ENCODE measurements at regions not wholly inside any gene's neighbourhood (a gene's known extent, or its start where the extent isn't known, plus 50 kb on each side); places are given as distances from the start of the nearest gene placed in this dataset.

- TF ChIP-seq ARID4B (CRISPR knock-in tag; IDR thresholded peaks at IDR 0.05) (peak; percentile 89), ZBTB11 (CRISPR knock-in tag; IDR thresholded peaks at IDR 0.05) (peak in 1 of 3 experiments; percentile 96; a peak in 3 of 6 replicates), BCLAF1 (IDR thresholded peaks at IDR 0.05; ENCODE audit: borderline replicate concordance in 1 of 2, control insufficient read depth in 1 of 2, low read depth in 2 of 2, low read length in 1 of 2) (peak in 1 of 2 experiments; percentile 87; a peak in 1 of 4 replicates), ZNF239 (CRISPR knock-in tag; IDR thresholded peaks at IDR 0.05) (peak; percentile 51; the same call in 1 of the 2 replicates), CBX8 (IDR thresholded peaks at IDR 0.05; ENCODE audit: borderline replicate concordance, extremely low read depth, low read depth, low read length, poor library complexity, severe bottlenecking) (no peak), COPS2 (conservative IDR thresholded peaks at IDR 0.05) (no peak), SMAD1 (IDR thresholded peaks at IDR 0.05; ENCODE audit: low read depth, low read length, partially characterized antibody) (peak; percentile 86), ZKSCAN1 (IDR thresholded peaks at IDR 0.05; ENCODE audit: low read depth, low read length) (peak; percentile 82), ZNF184 (CRISPR knock-in tag; IDR thresholded peaks at IDR 0.05) (no peak), ARID3A (IDR thresholded peaks at IDR 0.05; ENCODE audit: borderline replicate concordance, low read depth, low read length) (peak; percentile 88), OTX1 (CRISPR knock-in tag; IDR thresholded peaks at IDR 0.05) (no peak), ZNF431 (CRISPR knock-in tag; IDR thresholded peaks at IDR 0.05) (no peak)
Observed at GRCh38 chr11:62025487-62026105, 58.2 kb upstream of the FTH1 start (continued).
